A172 (cell line): ENCODE measurements at regions not wholly inside any gene's neighbourhood (a gene's known extent, or its start where the extent isn't known, plus 50 kb on each side); places are given as distances from the start of the nearest gene placed in this dataset.
"Not testable (repeated sequence)": the region's sequence is repeated elsewhere in the genome, so short reads cannot be mapped to it uniquely, and the experiment has no call there.

Experiments used
- DNase-seq: peaks from one replicate; pipeline ENCODE4 v3.0.0-alpha.2; 2015; ENCODE audit warnings: low spot score

DNA sequence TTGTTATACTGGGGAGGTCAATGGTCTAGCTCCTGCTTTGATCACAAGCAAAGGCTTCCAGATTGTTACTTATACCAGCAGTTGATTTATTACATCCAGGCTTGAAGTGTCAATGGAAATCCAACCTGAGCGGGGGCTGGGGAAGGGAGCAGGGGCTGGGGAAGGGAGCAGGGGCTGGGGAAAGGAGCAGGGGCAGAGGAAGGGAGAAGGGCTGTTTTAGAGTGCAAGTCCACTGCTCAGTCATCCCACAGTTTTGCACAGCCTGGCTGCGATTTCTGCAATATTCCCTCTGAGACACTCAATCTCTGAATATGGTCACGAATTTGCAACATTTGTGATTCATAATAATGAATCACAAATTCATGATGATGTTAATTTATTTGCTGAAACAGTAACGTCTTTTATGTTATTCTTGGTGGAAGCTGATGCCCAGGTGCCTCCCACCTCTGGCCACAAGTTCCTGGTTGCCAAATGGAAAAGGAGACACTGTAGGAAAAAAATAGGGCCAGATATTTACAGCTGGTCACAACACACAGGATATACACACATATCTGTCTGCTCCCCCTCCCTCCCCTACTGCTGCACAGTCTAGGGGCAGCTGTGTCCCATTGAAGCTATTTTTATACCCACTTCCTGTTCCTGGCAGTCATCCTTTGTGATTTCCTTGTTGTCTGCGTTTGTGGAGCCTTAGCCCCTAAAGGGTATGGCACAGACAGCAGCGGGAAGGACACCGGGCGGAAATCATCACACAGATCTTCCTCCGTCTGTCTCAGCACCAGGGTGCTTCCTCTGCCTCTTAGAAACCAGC, 325.1 kb downstream of the GADD45G start:
- peak; percentile 76 for DNase-seq

DNA sequence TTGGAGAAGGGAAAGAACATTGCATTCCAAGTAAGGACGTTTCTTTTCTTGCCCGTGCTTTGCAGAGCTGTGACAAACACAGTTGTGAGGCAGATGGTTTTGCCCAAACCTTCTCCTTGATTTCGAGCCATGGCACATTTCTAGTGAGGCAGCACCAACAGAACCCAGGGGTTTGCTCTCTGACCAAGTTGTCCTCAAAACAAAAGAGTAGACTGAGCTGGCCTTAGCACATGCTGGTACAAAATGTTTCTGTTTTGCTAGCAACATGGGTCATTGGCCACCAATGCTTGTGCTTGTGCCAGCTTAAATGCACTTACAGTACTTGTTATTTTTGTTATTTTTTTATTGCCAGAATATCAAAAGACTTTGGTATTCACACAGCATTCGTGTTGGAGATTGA, 328.8 kb downstream of the GADD45G start:
- no peak for DNase-seq

DNA sequence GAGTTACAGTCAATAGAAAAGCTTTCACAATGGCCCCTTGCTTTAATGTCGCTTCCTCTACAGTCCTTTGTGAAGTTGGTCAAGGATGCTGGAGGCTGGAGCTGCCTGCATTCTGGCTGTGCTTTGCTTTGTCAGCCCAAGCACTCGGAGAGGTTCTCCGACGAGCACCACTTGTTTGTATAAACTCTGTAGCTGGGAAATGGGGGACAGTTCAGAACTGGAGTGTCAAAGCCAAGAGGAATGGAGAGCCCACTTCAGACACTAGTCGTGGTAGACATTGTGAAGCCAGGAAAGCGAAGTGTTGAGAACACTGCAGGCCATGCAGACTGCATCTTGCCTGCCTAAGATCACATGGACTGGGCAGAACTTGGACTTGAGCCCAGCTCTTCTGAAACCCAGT, 330.3 kb downstream of the GADD45G start:
- DNase-seq, result no peak

DNA sequence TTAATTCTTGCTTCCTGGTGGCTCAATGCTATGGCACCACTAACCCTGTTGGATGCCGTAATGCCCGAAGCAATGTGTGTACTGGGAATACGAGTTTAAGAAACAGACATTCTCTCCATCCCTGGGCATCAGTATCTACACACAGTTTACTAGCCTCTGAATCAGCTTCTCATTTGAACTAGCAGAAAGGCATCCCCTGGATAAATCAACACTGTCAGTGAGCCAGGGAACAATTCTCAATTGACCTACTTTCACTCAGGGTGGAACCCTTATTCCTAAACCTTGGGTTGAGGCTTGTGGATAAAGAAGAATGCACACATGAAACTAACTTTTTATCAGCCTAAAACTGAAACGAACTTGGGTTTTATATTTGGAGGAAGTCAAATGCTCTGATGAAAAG, 331.0 kb downstream of the GADD45G start:
- DNase-seq, result no peak

DNA sequence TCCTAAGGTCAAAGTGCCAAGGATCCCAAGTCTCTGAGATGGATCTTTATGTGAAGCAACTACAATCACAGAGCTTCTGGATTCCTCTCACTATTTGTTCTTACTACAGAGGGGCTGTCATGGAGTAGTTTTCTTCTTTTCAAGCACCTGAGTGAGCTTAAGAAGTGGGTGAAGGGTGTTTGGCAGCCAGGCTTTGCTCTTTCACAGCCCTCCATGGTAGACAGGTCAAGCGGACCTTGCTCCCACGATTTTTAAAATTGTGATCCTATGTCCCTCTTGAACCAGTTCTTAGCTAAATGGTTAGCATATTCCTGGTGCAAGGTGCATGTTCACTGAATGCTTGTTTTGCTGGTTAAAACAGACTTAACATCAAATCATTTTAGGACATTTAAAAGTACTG, 332.2 kb downstream of the GADD45G start:
- DNase-seq, result no peak

DNA sequence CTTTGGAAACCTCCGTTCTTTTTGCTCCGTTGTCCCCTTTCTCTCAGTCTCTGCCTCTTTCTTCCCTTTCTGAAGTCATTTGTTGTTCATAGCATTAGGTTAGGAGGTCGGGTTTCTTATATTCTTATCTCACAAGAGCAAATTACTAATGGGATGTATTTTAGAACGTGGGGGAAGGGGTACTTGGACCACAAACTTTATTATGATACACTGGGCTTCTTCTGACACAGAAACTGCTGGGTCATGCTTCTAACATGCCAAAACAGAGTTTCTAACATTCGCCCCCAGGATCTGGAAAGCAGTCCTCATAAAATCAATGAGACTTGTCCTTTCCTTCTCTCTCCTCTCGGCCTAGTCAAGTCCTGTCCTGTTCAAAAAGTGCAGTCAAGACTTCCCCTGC, 334.4 kb downstream of the GADD45G start:
- no peak for DNase-seq

DNA sequence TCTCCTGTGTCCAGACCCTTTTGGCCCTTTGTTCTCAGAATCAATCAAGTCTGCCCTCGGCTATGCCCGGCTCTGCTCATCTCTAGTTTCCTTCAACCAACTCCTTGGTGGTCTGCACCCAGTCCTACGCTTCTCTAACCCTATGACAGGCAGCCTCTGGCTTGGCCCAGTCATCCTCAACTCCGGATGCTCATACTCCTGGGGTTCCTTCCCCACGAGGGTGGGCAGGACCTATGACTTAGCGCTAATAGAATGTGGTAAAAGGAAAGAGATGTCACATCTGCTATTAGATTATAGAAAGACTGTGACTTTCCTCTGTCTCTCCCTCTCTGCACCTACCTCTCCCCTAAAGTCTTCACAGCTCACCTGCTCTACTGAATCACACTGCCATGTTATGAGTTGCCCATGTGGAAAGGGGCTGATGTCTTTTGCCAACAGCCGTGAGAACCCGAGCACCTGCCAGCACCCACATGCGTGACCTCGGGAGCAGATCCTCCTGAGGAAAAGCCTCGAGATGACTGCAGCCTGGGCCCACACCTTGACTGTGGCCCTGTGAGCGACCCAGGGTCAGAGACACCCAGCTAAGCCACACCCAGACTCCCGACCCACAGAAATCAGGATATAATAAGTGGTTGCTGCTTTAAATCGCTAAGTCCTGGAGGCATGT, 334.9 kb downstream of the GADD45G start:
- no peak for DNase-seq

DNA sequence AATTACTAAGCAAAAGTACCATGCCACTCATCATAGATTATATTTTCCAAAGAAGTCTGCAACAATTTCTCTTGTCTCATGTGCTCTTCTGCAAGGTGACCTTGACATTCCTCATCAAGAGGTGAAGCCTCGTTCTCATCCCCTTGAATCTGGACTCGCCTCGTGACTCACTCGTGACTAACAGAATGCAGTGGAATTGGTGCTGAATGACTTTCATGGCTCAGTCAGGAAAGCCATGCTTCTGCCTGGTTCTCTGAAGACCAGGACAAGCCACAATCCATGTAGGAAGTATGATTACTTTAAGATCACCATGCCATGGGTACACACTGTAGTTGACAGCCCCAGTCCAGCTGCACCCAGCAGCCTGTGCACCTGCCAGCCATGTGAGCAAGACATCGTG, 335.8 kb downstream of the GADD45G start:
- peak; percentile 68 for DNase-seq

DNA sequence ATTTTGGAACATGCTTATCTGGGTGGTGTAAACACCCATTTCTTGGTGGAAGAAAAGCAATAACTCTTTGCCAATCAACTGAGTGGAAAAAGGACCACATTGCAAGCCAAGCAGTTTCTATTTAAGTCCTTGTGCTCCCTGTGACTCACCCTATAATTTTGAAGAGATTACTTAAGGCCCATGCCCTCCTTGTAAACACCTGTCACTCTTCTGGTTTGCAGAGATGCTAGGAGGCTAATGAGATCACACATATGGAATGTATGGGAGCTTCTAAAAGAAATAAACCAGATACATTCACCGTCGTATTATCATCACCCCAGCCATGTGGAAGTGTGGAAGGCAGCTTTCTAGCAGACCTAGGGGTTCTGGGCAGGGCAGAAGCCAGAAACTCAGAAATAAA, 337.1 kb downstream of the GADD45G start:
- DNase-seq, result peak; percentile 97

DNA sequence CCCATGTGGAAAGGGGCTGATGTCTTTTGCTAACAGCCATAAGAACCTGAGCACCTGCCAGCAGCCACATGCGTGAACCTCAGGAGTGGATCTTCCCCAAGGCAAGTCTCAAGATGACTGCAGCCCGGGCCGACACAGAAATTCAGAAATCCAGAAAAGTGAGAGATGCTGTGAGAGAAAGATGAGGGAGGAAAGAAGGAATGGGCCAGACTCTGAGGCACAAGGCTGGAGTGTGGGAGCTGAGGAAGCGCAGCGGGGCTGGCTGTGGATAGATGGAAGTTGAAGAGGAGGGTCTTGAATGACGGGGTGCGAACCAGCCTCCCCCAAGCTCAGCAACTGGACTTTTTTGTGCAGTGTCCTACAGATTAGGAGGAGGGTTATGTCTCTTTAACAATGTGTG, 337.8 kb downstream of the GADD45G start:
- DNase-seq, result no peak

DNA sequence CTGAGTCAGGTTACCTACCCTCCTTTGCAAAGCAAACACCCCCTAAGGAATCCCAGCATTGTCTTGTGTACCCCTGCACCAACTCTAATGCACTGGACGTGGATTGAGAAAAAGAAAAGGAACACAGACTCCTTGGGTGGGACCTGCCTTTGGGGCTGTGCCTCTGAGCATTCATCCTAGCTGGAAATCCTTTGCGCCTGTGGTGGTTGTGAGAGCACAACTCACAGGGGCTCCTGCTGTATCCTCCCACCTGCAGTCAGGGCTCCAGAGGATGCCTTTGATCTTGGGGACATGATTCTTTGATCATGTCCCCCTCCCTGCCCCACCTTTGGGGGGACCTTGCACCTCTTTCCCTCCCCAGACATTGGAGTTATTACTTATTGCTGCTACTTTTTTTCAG, 338.5 kb downstream of the GADD45G start:
- DNase-seq, result no peak

DNA sequence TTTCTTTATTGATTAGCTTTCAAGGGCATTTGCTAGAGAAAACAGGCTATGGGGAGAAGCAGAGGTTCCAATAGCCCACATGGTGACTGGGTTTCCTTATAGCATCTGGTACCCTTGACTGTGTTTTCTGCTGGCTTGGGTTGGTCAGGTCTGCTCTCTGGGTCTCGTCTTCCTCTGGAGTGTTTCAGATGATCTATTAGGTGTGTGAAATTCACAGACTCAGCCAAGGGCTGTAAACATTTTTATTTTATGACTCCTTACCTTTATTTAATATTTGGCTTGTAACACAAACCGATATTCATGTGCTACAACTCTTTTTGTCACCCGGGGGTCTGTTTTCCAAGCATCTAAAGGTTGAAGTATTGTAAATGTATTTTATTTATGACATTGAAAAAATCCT, 338.9 kb downstream of the GADD45G start:
- no peak for DNase-seq

DNA sequence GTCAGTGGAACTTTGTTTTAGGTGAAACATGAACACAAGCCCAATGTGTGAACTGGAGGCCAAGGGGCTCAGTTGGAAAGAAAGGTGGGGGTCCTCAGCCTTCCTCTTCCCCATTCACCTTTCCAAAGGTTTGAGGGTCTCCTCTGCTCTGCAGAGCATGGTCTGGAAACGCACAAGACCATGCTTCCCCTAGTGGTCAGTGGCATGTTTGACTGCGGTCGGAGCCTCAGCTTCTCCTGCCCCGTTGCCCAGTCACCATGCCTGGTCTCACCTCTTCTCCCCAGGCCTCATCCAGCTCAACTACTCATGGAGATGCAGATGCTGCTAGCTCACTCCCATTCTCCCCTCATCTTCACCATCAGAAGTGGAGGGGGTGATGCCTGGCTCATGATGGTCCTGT, 340.3 kb downstream of the GADD45G start:
- no peak for DNase-seq

DNA sequence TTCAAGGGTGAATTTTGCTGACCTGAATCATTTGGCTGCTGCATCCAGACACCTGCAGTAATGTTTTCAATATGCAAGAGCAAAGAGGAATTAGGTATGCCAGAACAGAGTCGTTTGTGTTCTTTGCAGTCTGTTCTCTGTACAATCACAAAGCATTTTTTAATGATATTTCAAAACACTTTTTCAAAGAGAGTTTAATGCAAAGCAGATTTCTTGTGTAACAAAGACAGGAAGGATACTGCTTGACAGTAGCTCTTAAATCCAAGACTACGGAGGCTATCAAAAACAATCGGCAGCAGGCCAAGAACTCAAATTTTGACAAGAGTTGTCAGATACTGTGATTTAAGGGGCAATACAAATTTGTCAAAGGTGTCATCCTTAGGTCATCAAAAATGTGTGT, 341.9 kb downstream of the GADD45G start:
- no peak for DNase-seq

DNA sequence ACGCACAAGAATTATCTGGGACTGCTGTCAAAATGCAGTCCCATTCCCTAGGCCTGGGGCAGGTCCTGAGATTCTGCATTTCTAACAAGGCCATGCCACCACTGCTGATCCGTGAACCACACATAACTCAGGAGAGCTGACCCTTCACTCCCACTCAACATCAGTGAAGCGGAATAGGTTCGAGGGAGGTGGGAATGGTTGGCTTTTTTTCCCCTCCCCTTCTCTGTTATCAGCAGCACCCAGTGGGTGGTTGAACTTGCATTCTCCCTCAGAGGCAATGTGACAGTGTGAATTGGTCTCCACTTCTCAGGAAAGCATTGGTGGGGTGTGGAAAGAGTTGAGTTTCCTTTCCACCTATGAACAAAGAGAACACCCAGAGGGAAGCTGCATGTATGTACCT, 344.3 kb downstream of the GADD45G start:
- no peak for DNase-seq

DNA sequence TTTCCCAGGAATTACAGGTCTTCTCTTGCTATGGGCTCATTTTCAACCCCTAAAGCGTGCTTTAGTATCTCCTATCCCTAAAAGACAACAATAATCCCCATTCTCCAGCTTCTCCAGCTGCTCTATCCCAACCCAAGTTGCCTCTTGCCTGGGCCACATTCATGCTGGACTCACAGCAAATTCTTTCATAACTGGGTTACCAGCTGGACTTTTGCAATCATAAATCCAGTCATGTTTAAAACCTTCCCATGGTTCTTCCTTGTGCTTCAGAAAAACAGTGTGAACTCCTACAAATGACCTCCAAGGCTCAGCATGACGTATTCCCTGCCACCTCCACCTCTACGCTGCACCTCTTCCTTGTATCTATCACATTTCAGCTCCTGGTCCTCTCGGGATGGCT, 346.9 kb downstream of the GADD45G start:
- no peak for DNase-seq

DNA sequence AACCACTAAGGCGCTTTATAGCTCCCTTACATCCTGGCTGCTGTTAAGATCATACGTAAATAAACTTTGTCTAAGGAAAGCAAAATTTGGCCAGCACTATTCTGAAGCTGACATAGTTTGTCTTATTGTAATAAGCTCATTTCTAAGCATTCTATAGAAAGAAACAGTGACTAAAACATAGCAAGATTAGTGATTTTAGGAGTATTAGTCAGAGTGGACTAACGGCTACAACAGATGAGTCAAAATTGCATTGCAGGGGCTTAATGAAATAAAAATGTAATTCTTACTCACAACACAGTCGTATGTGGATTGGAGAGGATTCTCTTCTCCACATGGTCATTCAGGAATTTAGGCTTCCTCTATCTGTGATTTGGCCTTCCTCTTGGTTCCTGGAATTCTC, 347.6 kb downstream of the GADD45G start:
- peak; percentile 63 for DNase-seq

DNA sequence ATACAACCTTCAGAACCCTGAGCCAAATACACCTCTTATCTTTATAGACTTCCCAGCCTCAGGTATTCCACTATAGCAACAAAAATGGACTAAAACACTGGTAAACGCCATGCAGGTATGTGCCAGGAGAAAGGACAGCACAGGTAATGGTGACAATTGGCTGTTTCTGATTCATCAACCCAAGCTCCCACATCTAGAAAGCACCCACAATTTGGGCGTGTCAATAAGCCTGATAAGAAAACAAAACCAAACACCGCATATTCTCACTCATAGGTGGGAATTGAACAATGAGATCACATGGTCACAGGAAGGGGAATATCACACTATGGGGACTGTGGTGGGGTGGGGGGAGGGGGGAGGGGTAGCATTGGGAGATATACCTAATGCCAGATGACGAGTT, 348.5 kb downstream of the GADD45G start:
- DNase-seq, result not testable (repeated sequence)

DNA sequence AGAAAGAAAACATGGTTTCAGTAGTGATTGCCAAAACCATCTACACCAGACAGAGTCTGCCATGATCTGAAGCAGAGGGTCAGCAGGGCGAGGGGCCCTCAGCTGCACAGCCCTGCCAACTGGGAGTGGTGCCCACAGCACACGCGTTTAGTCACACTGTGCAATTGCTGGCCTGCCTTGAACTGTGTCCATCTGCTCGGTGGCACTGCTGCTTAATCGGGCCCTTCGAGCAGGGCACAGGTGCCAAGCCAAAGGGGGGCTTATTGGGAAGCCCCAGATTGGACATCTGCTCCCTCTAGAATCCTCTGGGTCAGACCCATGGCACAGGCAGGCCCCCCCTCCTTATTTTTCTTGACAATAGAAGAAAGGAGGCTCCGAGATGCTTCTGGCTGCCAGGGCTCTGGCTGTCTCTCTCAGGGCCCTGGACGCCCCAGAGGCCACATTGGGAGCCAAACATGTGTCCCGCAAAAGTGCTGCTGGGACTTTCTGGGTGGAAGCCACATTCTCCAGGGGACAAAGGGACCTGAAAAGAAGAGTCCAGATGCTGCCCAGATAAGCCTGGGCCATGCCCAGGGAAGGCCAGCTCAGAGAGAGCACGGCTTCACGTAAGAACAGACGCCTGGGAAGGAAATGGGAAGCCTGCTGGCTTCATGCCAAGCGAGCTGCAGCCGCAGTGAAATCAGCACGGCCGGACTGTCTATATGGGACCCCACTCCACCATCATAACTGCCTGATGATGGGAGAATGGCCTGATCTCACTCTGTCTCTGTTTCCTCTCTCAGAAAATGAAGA, 349.2 kb downstream of the GADD45G start:
- DNase-seq, result no peak

DNA sequence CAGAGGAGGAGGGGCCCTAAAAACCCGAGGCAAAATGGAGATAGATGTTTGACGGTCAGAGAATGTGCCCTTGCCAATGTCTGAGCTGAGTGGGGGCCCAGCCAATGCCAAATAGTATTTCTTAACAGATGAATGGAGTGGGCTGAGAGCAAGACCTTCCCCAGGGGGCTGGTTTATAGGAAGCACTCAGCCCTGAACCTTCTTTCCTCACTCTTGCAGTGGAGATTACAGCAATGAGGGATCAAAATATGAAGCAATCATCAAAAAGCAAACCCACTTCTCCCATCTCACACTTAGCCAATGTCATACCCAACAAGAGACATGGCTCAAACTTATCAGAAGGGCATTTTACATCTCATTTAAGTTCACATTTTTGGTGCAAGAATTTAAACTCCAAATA, 350.3 kb downstream of the GADD45G start:
- no peak for DNase-seq

DNA sequence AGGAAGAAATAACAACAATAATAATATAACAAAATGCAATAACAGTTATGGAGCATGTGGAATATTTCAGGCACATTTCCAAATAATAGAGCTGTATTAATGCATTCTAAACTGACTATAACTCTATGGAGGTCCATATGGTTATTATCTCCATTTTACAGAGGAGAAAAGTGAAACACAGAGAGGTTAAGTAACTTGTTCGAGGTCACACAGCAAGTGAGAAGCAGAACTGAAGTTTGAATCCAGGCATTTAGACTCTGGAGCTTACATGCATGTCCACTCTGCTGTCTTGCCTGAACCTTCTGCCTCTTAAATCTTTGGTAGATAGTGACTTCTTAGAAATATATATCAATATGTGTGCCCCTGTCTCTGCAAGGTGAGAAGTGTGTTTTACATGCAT, 350.8 kb downstream of the GADD45G start:
- DNase-seq, result no peak

DNA sequence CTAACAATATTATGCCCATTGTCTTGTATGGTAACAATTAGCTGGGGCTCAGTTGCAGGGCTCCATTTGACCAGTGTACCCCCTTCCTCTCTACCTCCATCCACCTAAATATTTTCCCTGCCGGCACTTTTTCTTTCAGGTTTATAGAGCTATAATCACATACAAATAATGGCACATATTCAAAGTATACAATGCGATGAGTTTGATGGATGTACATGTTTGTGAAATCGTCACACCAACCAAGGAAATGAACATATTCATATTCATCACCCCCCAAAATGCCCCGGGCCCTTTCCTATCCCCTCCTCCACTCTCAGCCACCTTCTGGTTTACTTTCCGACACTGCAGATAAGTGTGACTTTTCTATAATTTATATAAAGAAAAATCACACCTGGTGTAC, 351.5 kb downstream of the GADD45G start:
- no peak for DNase-seq

DNA sequence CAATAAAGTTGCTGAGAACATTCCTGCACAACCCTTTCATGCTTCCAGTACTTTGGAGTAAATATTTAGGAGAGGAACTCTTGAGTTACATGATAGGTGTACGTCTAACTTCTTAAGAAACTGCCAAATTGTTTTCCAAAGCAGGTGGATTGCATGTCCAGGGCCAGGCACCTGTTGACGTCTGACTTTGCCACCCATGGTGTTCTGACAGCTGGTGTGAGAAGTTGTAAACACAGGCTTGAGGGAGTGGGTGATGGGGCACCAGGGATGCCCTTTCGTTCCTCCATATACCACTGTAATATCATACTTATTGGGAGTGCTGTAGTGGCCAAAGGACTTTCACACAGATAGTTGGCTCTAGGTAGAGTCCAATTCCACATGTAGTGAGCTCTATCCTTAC, 352.1 kb downstream of the GADD45G start:
- no peak for DNase-seq
